Transverse colon (tissue), 4 donors: ENCODE measurements at regions not wholly inside any gene's neighbourhood (a gene's known extent, or its start where the extent isn't known, plus 50 kb on each side); places are given as distances from the start of the nearest gene placed in this dataset.

Experiments
- DNase-seq: peaks from one replicate; pipeline ENCODE4 v3.0.0-alpha.2; 2019
- H3K27ac ChIP-seq, 4 donors: fragments of 200-600 bp; sonication (generic); 2 replicates each; pipeline ENCODE4 v1.5.1; 2016 to 2018; ENCODE audit warnings: inconsistent platforms in 4 of 4
- H3K27me3 ChIP-seq: fragments of 200-600 bp; sonication (generic); 2 replicates; pipeline ENCODE4 v1.5.1; 2017; ENCODE audit warnings: inconsistent platforms
- H3K36me3 ChIP-seq, 4 donors: fragments of 200-600 bp; sonication (generic); 2 replicates each; pipeline ENCODE4 v1.5.1; 2017 to 2019; ENCODE audit warnings: inconsistent platforms in 4 of 4
- H3K4me1 ChIP-seq, 4 donors: fragments of 200-600 bp; sonication (generic); 2 replicates each; pipeline ENCODE4 v1.5.1; 2017 to 2020; ENCODE audit warnings: inconsistent platforms in 4 of 4
- H3K4me3 ChIP-seq, 4 donors: fragments of 200-600 bp; sonication (generic); 1 replicate in 1 of 4; 2 replicates in 3 of 4; pipeline versions ENCODE4 v1.5.1 to v1.6.1; 2017 to 2019; ENCODE audit warnings: inconsistent platforms in 4 of 4
- H3K9me3 ChIP-seq, 2 donors: fragments of 200-600 bp; sonication (generic); 2 replicates each; pipeline ENCODE4 v1.5.1; 2017 to 2019; ENCODE audit warnings: inconsistent platforms in 2 of 2
- CTCF ChIP-seq, 5 experiments: fragments of 200-600 bp in 3 of 5; fragments of 450-650 bp in 2 of 5; sonication (generic) in 3 of 5; IDR thresholded peaks; 1 replicate in 2 of 5; 2 replicates in 3 of 5; pipeline ENCODE4 v1.5.1; 2016 to 2017; ENCODE audit warnings: antibody characterized with exemption in 5 of 5, inconsistent platforms in 3 of 5, mild to moderate bottlenecking in 2 of 5, moderate library complexity in 1 of 5
- EP300 ChIP-seq: sonication (generic); formaldehyde crosslinking; IDR thresholded peaks from one replicate; pipeline ENCODE4 v1.6.1; 2017; ENCODE audit warnings: antibody characterized with exemption, low read depth
- POLR2A ChIP-seq: fragments of 450-650 bp; IDR thresholded peaks from one replicate; pipeline ENCODE4 v1.6.1; 2016; ENCODE audit warnings: antibody characterized with exemption, mild to moderate bottlenecking, moderate library complexity
- POLR2AphosphoS5 ChIP-seq, 3 donors: sonication (generic); formaldehyde crosslinking; IDR thresholded peaks; one replicate each; pipeline ENCODE4 v1.6.1; 2016; ENCODE audit warnings: antibody characterized with exemption in 3 of 3
- WGBS, 2 donors: methylation state at CpG; one replicate each; pipeline ENCODE4 v1.1.5; 2018; ENCODE audit warnings: low coverage in 1 of 2; 5-methylcytosine and 5-hydroxymethylcytosine counted together
- in situ Hi-C, 4 donors: fragments of 200-750 bp; cut with MboI; loops; one replicate each; pipeline versions ENCODE4 v1.15.0 to v1.15.1; 2017; ENCODE audit warnings: low sequenced_read_pairs in 3 of 4, low pct_ligation_motif_present in 1 of 4, low pct_unique_long_range_greater_than_20kb in 1 of 4
- intact Hi-C: fragments of 100-400 bp; cut with DNase I; formaldehyde crosslinking; loops from one replicate; pipeline ENCODE4 v1.15.1; 2023; ENCODE audit warnings: low total_unique reads

- Histone ChIP-seq H3K9me3 (no peaks in the 10 kb centered on the region), H3K27ac (no peak overlapping the region), H3K4me3 (no peak overlapping the region), H3K36me3 (no peaks in the 10 kb centered on the region), H3K4me1 (no peaks in the 10 kb centered on the region), H3K27me3 (no peaks in the 10 kb centered on the region)
- 86 to 88% methylated on average over 1 of the region's 1 CpG for WGBS, 2 donors
- no peak for TF ChIP-seq EP300
- TF ChIP-seq CTCF (IDR thresholded peaks at IDR 0.05), result no peak
- in situ Hi-C loops, result no loop called here
- intact Hi-C loops, result no loop called here
- no peak for DNase-seq
These were observed 845.0 kb upstream of the NECTIN3 start for GRCh38 chr3:110226645-110227044.

- H3K4me3 ChIP-seq, result no peak overlapping the region
- TF ChIP-seq POLR2A, result no peak
- no peak for TF ChIP-seq CTCF (IDR thresholded peaks at IDR 0.05)
- no peak for TF ChIP-seq POLR2AphosphoS5 (IDR thresholded peaks at IDR 0.05)
- TF ChIP-seq EP300, result no peak
- in situ Hi-C loops (no loop called here), intact Hi-C loops (no loop called here)
- WGBS, 2 donors, result 46 to 55% methylated on average over 4 of the region's 4 CpGs
- no peak overlapping the region for H3K27ac ChIP-seq
- H3K27me3 ChIP-seq, result no peaks in the 10 kb centered on the region
- no peaks in the 10 kb centered on the region for H3K36me3 ChIP-seq
- H3K9me3 ChIP-seq, result no peaks in the 10 kb centered on the region
- no peak for DNase-seq
- H3K4me1 ChIP-seq, result no peaks in the 10 kb centered on the region
These were observed 843.6 kb upstream of the NECTIN3 start for GRCh38 chr3:110227991-110228390.

- intact Hi-C loops, result no loop called here
- in situ Hi-C loops, result no loop called here
- 83 to 89% methylated on average over 4 of the region's 4 CpGs for WGBS, 2 donors
These were observed 836.8 kb upstream of the NECTIN3 start for GRCh38 chr3:110234831-110235230.

GRCh38 chr3:110236976-110237610, 834.5 kb upstream of the NECTIN3 start:
- Histone ChIP-seq H3K27me3 (no peaks in the 10 kb centered on the region), H3K4me3 (no peak overlapping the region), H3K27ac (no peak overlapping the region), H3K36me3 (no peaks in the 10 kb centered on the region), H3K9me3 (no peaks in the 10 kb centered on the region), H3K4me1 (no peaks in the 10 kb centered on the region)
- no peak for TF ChIP-seq CTCF (IDR thresholded peaks at IDR 0.05)
- DNase-seq, result no peak
- 62 to 64% methylated on average over 3 of the region's 3 CpGs for WGBS, 2 donors
- intact Hi-C loops (no loop called here), in situ Hi-C loops (no loop called here)

More at GRCh38 chr3:110234831-110235230, 836.8 kb upstream of the NECTIN3 start:
- DNase-seq, result no peak
- H3K4me3 ChIP-seq, result no peak overlapping the region
- H3K27ac ChIP-seq, result no peak overlapping the region
- no peaks in the 10 kb centered on the region for H3K36me3 ChIP-seq
- H3K4me1 ChIP-seq, result no peaks in the 10 kb centered on the region
- no peaks in the 10 kb centered on the region for H3K9me3 ChIP-seq
- TF ChIP-seq EP300 (no peak), CTCF (IDR thresholded peaks at IDR 0.05) (no peak), POLR2AphosphoS5 (IDR thresholded peaks at IDR 0.05) (no peak), POLR2A (no peak)
- no peaks in the 10 kb centered on the region for H3K27me3 ChIP-seq
